Kidney tubule cell (primary cell): ENCODE measurements at regions not wholly inside any gene's neighbourhood (a gene's known extent, or its start where the extent isn't known, plus 50 kb on each side); places are given as distances from the start of the nearest gene placed in this dataset.
"Not testable (repeated sequence)": the region's sequence is repeated elsewhere in the genome, so short reads cannot be mapped to it uniquely, and the experiment has no call there.

Source experiments
- DNase-seq: peaks from one replicate; pipeline ENCODE4 v3.0.0-alpha.2; 2018; ENCODE audit warnings: low spot score

GRCh38 chr1:98112626-98113025, 191.8 kb upstream of the DPYD start:
- DNase-seq: no peak

GRCh38 chr1:98110674-98111073, 189.8 kb upstream of the DPYD start:
- peak; percentile 69 for DNase-seq

- DNase-seq: not testable (repeated sequence)
These were observed 187.5 kb upstream of the DPYD start for GRCh38 chr1:98108378-98108777.

GRCh38 chr1:98107256-98107655, 186.4 kb upstream of the DPYD start:
- DNase-seq: no peak

GRCh38 chr1:98104289-98104688, 183.5 kb upstream of the DPYD start:
- peak; percentile 12 for DNase-seq

GRCh38 chr1:98103617-98104285, 182.9 kb upstream of the DPYD start:
- peak; percentile 10 for DNase-seq

GRCh38 chr1:98102345-98103030, 181.7 kb upstream of the DPYD start:
- DNase-seq: peak; percentile 1

- DNase-seq: no peak
These were observed 180.5 kb upstream of the DPYD start for GRCh38 chr1:98101364-98101763.

GRCh38 chr1:98099501-98099900, 178.7 kb upstream of the DPYD start:
- DNase-seq: no peak

GRCh38 chr1:98098473-98098872, 177.6 kb upstream of the DPYD start:
- DNase-seq: no peak

GRCh38 chr1:98090351-98090750, 169.5 kb upstream of the DPYD start:
- peak; percentile 88 for DNase-seq

GRCh38 chr1:98088381-98088780, 167.5 kb upstream of the DPYD start:
- no peak for DNase-seq

GRCh38 chr1:98086796-98087441, 166.1 kb upstream of the DPYD start:
- peak; percentile 99 for DNase-seq

GRCh38 chr1:98086156-98086555, 165.3 kb upstream of the DPYD start:
- peak; percentile 96 for DNase-seq

- DNase-seq: no peak
These were observed 163.4 kb upstream of the DPYD start for GRCh38 chr1:98084188-98084587.

- no peak for DNase-seq
These were observed 161.1 kb upstream of the DPYD start for GRCh38 chr1:98081944-98082343.

GRCh38 chr1:98078596-98078995, 157.8 kb upstream of the DPYD start:
- DNase-seq: no peak

- peak; percentile 77 for DNase-seq
These were observed 156.9 kb upstream of the DPYD start for GRCh38 chr1:98077691-98078090.

- DNase-seq: no peak
These were observed 154.8 kb upstream of the DPYD start for GRCh38 chr1:98075626-98076025.

GRCh38 chr1:98073823-98074222, 153.0 kb upstream of the DPYD start:
- DNase-seq: no peak

- DNase-seq: no peak
These were observed 152.3 kb upstream of the DPYD start for GRCh38 chr1:98073106-98073505.

GRCh38 chr1:98072047-98072446, 151.2 kb upstream of the DPYD start:
- DNase-seq: no peak

GRCh38 chr1:98068016-98068415, 147.2 kb upstream of the DPYD start:
- no peak for DNase-seq
